IMR-90 (cell line): ENCODE measurements at regions not wholly inside any gene's neighbourhood (a gene's known extent, or its start where the extent isn't known, plus 50 kb on each side); places are given as distances from the start of the nearest gene placed in this dataset.

Experiments
- ATAC-seq: fragments of 200-7000 bp; cut with Tn5 transposase; 2 replicates; pipeline ENCODE4 v1.9.1; 2020; ENCODE audit warnings: low read depth, mild to moderate bottlenecking, moderate library complexity
- BruUV-seq: library from RNA; stranded (reverse); fragments of 400-500 nt; replicated peaks from 2 replicates; lab custom pipeline; 2021; lab: Mats Ljungman, UMichigan
- CTCF ChIA-PET: fragments of 300-600 bp; formaldehyde crosslinking; extraction: SDS; loops from one replicate; lab custom pipeline; 2021; ENCODE audit warnings: antibody characterized with exemption; lab: Yijun Ruan, JAX
- POLR2A ChIA-PET: fragments of 300-600 bp; sonication (Branson Sonifier 250); formaldehyde crosslinking; loops from one replicate; lab custom pipeline; 2022; ENCODE audit warnings: antibody characterized with exemption; ENCODE audit not compliant: unreplicated experiment; lab: Charles Lee
- DNase-seq: peaks from one replicate; pipeline ENCODE4 v3.0.0; 2013
- H2AFZ ChIP-seq: replicated peaks from 2 replicates; pipeline ENCODE3; 2013; ENCODE audit warnings: low read length, mild to moderate bottlenecking; ENCODE audit not compliant: poor library complexity
- H2AK5ac ChIP-seq: 2 replicates; pipeline ENCODE4 v1.6.1; 2013; ENCODE audit warnings: low read depth, low read length, inconsistent platforms
- H2AK9ac ChIP-seq: replicated peaks from 2 replicates; pipeline ENCODE3; 2013; ENCODE audit warnings: mild to moderate bottlenecking, low read depth, low read length, moderate library complexity; ENCODE audit not compliant: poor library complexity
- H2BK120ac ChIP-seq: 2 replicates; pipeline ENCODE4 v1.6.1; 2013; ENCODE audit warnings: low read depth, low read length, inconsistent platforms
- H2BK15ac ChIP-seq: 3 replicates; pipeline ENCODE4 v1.6.1; 2013; ENCODE audit warnings: low read depth, low read length, inconsistent platforms
- H2BK20ac ChIP-seq: 2 replicates; pipeline ENCODE4 v1.6.1; 2013; ENCODE audit warnings: low read depth, mild to moderate bottlenecking, inconsistent platforms, low read length, moderate library complexity
- H2BK5ac ChIP-seq: 2 replicates; pipeline ENCODE4 v1.6.1; 2013; ENCODE audit warnings: mild to moderate bottlenecking, low read depth, low read length, inconsistent platforms; ENCODE audit not compliant: poor library complexity, severe bottlenecking
- H3K14ac ChIP-seq: replicated peaks from 2 replicates; pipeline ENCODE4 v1.6.1; 2013; ENCODE audit warnings: low read depth, low read length, inconsistent platforms
- H3K18ac ChIP-seq: 2 replicates; pipeline ENCODE4 v1.6.1; 2013; ENCODE audit warnings: low read depth, low read length, control low read depth
- H3K23ac ChIP-seq: 2 replicates; pipeline ENCODE4 v1.6.1; 2013; ENCODE audit warnings: low read depth, low read length, inconsistent platforms
- H3K27ac ChIP-seq: 2 replicates; pipeline ENCODE4 v1.5.1; 2013; ENCODE audit warnings: mild to moderate bottlenecking, control low read depth, low read length; ENCODE audit not compliant: insufficient read depth
- H3K27me3 ChIP-seq: 2 replicates; pipeline ENCODE4 v1.6.1; 2013; ENCODE audit warnings: low read length; ENCODE audit not compliant: control insufficient read depth, insufficient read depth
- H3K36me3 ChIP-seq: 2 replicates; pipeline ENCODE4 v1.6.1; 2013; ENCODE audit warnings: low read length, mixed read lengths; ENCODE audit not compliant: control insufficient read depth, insufficient read depth
- H3K4ac ChIP-seq: 2 replicates; pipeline ENCODE4 v1.6.1; 2013; ENCODE audit warnings: low read depth, low read length, inconsistent platforms
- H3K4me1 ChIP-seq: 2 replicates; pipeline ENCODE4 v1.6.1; 2013; ENCODE audit warnings: low read length, mixed read lengths; ENCODE audit not compliant: control insufficient read depth, insufficient read depth
- H3K4me2 ChIP-seq: 2 replicates; pipeline ENCODE4 v1.6.1; 2013; ENCODE audit warnings: low read depth, mild to moderate bottlenecking, control low read depth, low read length, moderate library complexity
- H3K4me3 ChIP-seq: 2 replicates; pipeline ENCODE4 v1.5.1; 2013; ENCODE audit warnings: low read depth, mild to moderate bottlenecking, control low read depth, low read length, moderate library complexity; ENCODE audit not compliant: insufficient read depth
- H3K56ac ChIP-seq: 2 replicates; pipeline ENCODE4 v1.6.1; 2013; ENCODE audit warnings: low read length, inconsistent platforms; ENCODE audit not compliant: insufficient read depth; ENCODE audit errors: extremely low read depth
- H3K79me1 ChIP-seq, 2 experiments: 2 replicates each; pipeline ENCODE4 v1.6.1; 2013; ENCODE audit warnings: low read length in 2 of 2, inconsistent platforms in 1 of 2, low read depth in 1 of 2
- H3K9ac ChIP-seq: 2 replicates; pipeline ENCODE4 v1.6.1; 2013; ENCODE audit warnings: low read depth, low read length, control low read depth
- H3K9me1 ChIP-seq: 2 replicates; pipeline ENCODE4 v1.6.1; 2013; ENCODE audit warnings: low read length, inconsistent platforms; ENCODE audit not compliant: insufficient read depth
- H3K9me3 ChIP-seq: 2 replicates; pipeline ENCODE4 v1.6.1; 2013; ENCODE audit warnings: low read length; ENCODE audit not compliant: control insufficient read depth, insufficient read depth
- H4K20me1 ChIP-seq: 2 replicates; pipeline ENCODE4 v1.6.1; 2013; ENCODE audit warnings: low read length, inconsistent platforms; ENCODE audit not compliant: insufficient read depth
- H4K5ac ChIP-seq: 2 replicates; pipeline ENCODE4 v1.6.1; 2013; ENCODE audit warnings: mild to moderate bottlenecking, low read depth, low read length, control low read depth
- H4K8ac ChIP-seq, 2 experiments: 2 replicates each; pipeline ENCODE4 v1.6.1; 2013; ENCODE audit warnings: low read depth in 2 of 2, low read length in 2 of 2, control low read depth in 1 of 2, inconsistent platforms in 1 of 2
- H4K91ac ChIP-seq: 2 replicates; pipeline ENCODE4 v1.6.1; 2013; ENCODE audit warnings: low read depth, low read length, inconsistent platforms; ENCODE audit not compliant: insufficient read depth
- MAFK ChIP-seq: IDR thresholded peaks from 2 replicates; pipeline ENCODE4 v1.6.1; 2012; ENCODE audit warnings: low read depth, low read length, improper control_type of control experiment
- MXI1 ChIP-seq: IDR thresholded peaks from 2 replicates; pipeline ENCODE4 v1.6.1; 2012; ENCODE audit warnings: low read depth, mild to moderate bottlenecking, low read length, moderate library complexity, borderline replicate concordance
- WGBS, 2 experiments: methylation state at CpG; one replicate each; pipeline versions ENCODE4 v1.1.5 to v1.1.7; 2013; ENCODE audit warnings: missing lambda C conversion rate in 2 of 2; ENCODE audit not compliant: insufficient read length in 1 of 2; ENCODE audit errors: extremely low coverage in 2 of 2; 5-methylcytosine and 5-hydroxymethylcytosine counted together
- dilution Hi-C: fragments of 300-500 bp; cut with HindIII; formaldehyde crosslinking; loops from one replicate; pipeline ENCODE4 v1.14.3; 2018; ENCODE audit warnings: low sequenced_read_pairs; ENCODE audit not compliant: unreplicated experiment
- in situ Hi-C: fragments of 300-500 bp; cut with MboI; formaldehyde crosslinking; loops from 3 replicates; pipeline ENCODE4 v1.14.3; 2019; ENCODE audit warnings: low sequenced_read_pairs, inconsistent platforms, mixed read lengths
- intact Hi-C: fragments of 100-400 bp; cut with micrococcal nuclease; formaldehyde crosslinking; loops from 2 replicates; pipeline ENCODE4 v1.10.0; 2022
- TF ChIP-seq, protein P1 (sequence below): fragments of 150-350 bp; IDR thresholded peaks from 2 replicates; pipeline ENCODE4 v1.6.1; 2017; ENCODE audit warnings: mild to moderate bottlenecking, antibody characterized with exemption, low read length, low read depth

DNA sequence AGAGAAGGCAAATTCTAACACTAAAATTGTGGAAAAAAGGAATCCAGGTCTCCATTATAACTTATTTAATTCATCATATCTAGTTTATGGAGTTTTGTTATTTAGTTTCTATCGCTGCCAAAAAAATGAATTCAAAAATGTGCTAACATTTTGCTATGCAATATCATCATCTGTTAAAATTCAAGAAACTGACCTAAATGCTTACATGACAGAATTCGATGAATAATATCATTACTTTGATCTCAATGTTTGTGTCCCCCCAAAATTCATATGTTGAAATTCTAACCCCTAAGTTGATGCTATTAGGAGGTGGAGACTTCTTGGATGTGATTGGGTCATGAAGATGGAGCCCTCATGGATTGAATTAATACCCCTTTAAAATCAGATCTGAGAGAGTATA is 775.0 kb downstream of the PCDH17 start:
- in situ Hi-C loops: no loop called here

More for the DNA sequence above, 775.0 kb downstream of the PCDH17 start:
- no peaks in the 10 kb centered on the region for H3K79me1 ChIP-seq
- TF ChIP-seq MAFK (peak; percentile 71), MXI1 (no peak)
- TF ChIP-seq, protein P1, sequence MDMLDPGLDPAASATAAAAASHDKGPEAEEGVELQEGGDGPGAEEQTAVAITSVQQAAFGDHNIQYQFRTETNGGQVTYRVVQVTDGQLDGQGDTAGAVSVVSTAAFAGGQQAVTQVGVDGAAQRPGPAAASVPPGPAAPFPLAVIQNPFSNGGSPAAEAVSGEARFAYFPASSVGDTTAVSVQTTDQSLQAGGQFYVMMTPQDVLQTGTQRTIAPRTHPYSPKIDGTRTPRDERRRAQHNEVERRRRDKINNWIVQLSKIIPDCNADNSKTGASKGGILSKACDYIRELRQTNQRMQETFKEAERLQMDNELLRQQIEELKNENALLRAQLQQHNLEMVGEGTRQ: no peak
- peaks cover 9% of the 10 kb centered on the region; the same call in 1 of the 2 replicates for H3K9me3 ChIP-seq
- no peak overlapping the region for H3K4me3 ChIP-seq
- no peak overlapping the region for H2BK5ac ChIP-seq
- H3K36me3 ChIP-seq: no peaks in the 10 kb centered on the region
- dilution Hi-C loops: no loop called here
- H4K5ac ChIP-seq: no peak overlapping the region
- no peaks in the 10 kb centered on the region for H3K4me1 ChIP-seq
- no peak overlapping the region for H4K91ac ChIP-seq
- H3K4me2 ChIP-seq: no peak overlapping the region
- DNase-seq (no peak), ATAC-seq (no peak)
- H3K9me1 ChIP-seq: no peaks in the 10 kb centered on the region
- no peak overlapping the region for H2BK20ac ChIP-seq
- no peak overlapping the region for H3K27ac ChIP-seq
- POLR2A ChIA-PET: no interaction called here
- WGBS, 2 experiments: no CpG with 5 or more reads among the region's 2 CpGs
- CTCF ChIA-PET: no interaction called here
- H3K56ac ChIP-seq: no peak overlapping the region
- H2AK5ac ChIP-seq: no peak overlapping the region
- no peak overlapping the region for H3K14ac ChIP-seq
- H4K8ac ChIP-seq: no peak overlapping the region
- H3K27me3 ChIP-seq: no peaks in the 10 kb centered on the region
- H3K9ac ChIP-seq: no peak overlapping the region
- H3K18ac ChIP-seq: no peak overlapping the region
- H4K20me1 ChIP-seq: no peaks in the 10 kb centered on the region
- H3K4ac ChIP-seq: no peak overlapping the region
- H2AK9ac ChIP-seq: no peak overlapping the region
- no peak overlapping the region for H2BK15ac ChIP-seq
- no TSS peak for BruUV-seq
- H3K23ac ChIP-seq: no peak overlapping the region
- intact Hi-C loops: no loop called here
- no peak overlapping the region for H2BK120ac ChIP-seq
- H2AFZ ChIP-seq: no peak overlapping the region
